Mammary epithelial cell (primary cell): ENCODE measurements at regions not wholly inside any gene's neighbourhood (a gene's known extent, or its start where the extent isn't known, plus 50 kb on each side); places are given as distances from the start of the nearest gene placed in this dataset.

Experiments
- EZH2 ChIP-seq: IDR thresholded peaks from 2 replicates; pipeline ENCODE4 v1.6.1; 2012; ENCODE audit warnings: low read length, inconsistent platforms, borderline replicate concordance
- TF ChIP-seq, protein P1 (sequence below), 2 donors: IDR thresholded peaks in 1 of 2; conservative IDR thresholded peaks in 1 of 2; 2 replicates each; pipeline ENCODE4 v1.5.1; 2011 to 2012; ENCODE audit warnings: inconsistent platforms in 2 of 2, low read length in 2 of 2, mild to moderate bottlenecking in 2 of 2, control low read depth in 1 of 2, low read depth in 1 of 2; ENCODE audit not compliant: insufficient read depth in 1 of 2; ENCODE audit errors: extremely low read depth in 1 of 2

DNA sequence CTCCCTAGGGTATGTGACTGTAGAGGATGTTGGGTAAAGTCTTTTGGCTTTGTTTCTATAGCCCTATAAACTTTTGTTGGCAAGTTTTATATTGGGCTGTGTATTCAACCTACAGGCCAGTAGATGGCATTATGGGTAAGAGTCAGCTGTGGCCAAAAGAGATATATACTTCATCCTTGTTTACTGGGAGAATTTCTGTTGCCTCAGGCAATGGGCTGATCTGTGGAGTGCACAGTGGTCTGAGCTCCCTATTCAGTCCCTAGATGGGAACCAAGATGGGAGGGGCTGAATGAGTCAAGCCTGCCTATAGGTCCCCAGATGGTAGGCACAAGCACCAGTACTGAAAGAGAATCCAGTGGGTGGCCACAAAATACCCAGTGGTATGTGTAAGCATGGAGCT is 580.6 kb downstream of the EPHA5 start:
- TF ChIP-seq, protein P1, sequence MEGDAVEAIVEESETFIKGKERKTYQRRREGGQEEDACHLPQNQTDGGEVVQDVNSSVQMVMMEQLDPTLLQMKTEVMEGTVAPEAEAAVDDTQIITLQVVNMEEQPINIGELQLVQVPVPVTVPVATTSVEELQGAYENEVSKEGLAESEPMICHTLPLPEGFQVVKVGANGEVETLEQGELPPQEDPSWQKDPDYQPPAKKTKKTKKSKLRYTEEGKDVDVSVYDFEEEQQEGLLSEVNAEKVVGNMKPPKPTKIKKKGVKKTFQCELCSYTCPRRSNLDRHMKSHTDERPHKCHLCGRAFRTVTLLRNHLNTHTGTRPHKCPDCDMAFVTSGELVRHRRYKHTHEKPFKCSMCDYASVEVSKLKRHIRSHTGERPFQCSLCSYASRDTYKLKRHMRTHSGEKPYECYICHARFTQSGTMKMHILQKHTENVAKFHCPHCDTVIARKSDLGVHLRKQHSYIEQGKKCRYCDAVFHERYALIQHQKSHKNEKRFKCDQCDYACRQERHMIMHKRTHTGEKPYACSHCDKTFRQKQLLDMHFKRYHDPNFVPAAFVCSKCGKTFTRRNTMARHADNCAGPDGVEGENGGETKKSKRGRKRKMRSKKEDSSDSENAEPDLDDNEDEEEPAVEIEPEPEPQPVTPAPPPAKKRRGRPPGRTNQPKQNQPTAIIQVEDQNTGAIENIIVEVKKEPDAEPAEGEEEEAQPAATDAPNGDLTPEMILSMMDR (conservative IDR thresholded peaks at IDR 0.05 in 1 of 2, IDR thresholded peaks at IDR 0.05 in 1 of 2; ENCODE audit: extremely low read depth in 1 of 2, insufficient read depth in 1 of 2, low read depth in 1 of 2, low read length in 2 of 2), result peak in 1 of 2 donors; percentile 42
- TF ChIP-seq EZH2, result no peak
